ENCODE measurements at regions not wholly inside any gene's neighbourhood (a gene's known extent, or its start where the extent isn't known, plus 50 kb on each side); places are given as distances from the start of the nearest gene placed in this dataset.

DNA sequence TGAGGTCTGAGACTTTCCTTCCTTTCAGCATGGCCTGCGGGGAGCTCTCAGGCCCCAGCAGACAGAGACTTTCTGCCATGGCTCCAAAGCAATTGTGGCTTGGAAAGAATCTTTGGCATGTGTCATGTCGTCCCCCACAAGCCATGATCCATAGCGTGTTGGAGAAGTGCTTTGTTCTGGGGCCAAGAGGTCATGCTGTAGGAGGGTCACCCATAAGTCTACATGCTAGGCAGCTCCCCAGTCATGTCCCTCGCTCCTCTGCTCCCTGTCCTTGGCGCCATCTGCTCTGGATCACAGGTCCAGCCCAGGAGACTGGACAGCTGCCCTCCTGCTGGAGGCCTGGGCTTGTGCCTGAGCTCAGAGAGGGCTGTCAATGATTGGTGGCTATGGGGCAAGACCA, 78.8 kb upstream of the LCLAT1 start:
- no peak for DNase-seq (ENCODE audit: low spot score)

DNA sequence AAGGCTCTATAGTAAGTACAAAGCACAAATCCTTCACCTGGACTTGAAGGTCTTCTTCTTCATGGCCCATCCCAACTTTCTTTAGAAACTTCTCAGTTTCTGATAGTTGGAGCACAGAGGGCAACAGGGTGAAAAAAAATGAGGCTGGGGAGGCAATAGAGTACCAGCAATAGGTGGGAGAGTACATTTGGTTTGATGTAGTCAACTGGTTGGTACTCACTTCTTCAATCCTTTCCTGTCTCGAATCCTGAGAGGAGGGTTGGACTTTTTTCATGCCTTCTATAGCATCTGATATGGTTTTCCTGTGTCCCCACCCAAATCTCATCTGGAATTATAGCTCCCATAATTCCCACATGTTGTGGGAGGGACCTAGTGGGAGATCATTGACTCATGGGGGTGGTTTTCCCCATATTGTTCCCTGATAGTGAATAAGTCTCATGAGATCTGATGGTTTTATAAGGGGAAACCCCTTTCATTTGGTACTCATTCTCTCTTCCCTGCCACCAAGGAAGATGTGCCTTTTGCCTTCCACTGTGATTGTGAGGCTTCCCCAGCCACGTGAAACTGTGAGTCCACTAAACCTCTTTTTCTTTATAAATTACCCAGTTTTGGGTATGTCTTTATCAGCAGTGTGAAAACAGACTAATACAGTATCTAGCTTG, 75.9 kb upstream of the LCLAT1 start:
- no peak for DNase-seq (ENCODE audit: low spot score)

DNA sequence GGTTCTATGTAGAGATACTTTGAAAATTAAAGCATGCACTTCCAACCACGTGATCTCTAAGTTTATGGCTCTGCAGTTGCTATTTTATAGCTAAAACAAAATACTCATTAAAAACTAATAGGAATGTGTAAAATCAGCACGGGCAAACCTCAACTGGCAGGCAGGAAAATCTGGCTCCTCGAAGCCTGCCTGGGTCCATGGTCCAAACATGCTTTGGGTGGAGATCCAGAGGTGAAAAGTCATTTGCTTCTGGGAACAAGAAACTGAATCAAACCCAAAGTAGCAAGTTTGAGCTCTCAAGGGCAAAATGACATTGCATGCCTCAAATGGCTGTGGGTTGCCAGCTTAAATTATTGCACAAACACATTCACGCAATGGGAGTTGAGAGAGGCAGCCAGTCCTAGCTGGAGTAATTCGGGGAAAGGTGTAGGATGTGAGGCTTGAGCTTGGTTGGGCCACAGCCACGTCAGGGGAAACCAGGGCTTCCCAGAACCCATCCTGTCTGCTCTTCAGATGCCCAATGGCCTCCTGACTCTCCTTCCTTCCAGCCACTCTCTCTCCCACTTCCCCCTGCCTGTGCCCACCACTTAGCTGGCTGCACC, 75.2 kb upstream of the LCLAT1 start:
- no peak for DNase-seq (ENCODE audit: low spot score)

DNA sequence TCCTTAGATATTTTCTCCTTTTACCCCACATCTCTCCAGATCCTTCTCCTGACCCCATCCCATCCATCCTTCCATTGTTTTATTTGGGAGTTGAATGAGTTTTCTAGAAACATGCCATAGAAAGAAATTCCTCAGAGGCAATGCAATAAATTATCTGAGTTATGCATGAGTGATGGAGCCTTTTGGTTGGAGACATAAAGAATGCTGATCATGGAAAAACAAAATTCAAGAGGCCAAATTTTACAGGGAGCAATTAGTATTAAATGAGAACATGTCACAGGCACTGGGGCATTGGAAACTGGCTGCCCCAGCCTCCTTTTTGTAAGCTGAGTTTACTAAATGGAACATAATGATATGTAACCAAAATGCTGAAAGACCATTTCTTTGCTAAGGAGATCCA, 74.2 kb upstream of the LCLAT1 start:
- no peak for DNase-seq (ENCODE audit: low spot score)

DNA sequence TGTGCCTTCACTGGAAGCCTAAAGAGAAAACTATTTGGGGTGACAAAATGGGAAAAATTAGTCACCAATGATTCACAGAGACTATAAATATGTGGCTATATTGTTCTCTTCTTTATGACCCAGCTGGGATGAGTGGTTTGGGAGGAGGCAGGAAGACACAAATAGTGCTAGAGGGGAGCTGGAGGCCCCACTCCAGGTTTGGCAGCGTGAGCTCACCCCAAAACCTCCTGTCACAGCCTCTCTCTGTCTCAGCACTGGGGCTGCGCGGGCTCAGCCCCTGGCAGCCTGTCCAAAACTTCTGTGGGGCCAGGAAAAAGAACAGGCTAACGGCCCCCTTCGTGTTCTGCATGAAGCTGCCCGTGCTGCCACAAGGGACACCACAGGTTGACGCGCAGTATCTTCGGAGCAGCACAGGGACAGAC, 73.2 kb upstream of the LCLAT1 start:
- DNase-seq (ENCODE audit: low spot score): no peak

DNA sequence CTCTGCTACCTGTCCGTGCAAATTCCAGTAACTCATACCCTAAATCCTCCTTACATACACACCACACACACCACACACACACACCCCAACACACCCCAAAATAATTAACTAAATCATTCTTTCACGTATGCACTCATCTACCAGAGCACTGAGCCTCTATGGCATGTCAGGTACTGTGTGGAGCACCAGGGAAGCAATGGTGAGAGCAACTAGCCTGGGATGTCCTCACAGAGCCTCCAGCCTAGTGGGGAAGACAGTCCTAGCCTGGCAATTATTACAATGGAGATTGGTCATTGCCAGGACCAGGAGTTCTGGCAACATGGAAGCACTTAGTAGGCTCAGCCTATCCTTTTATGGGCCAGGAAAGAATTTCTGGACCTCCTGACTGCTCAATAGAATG, 72.7 kb upstream of the LCLAT1 start:
- no peak for DNase-seq (ENCODE audit: low spot score)

DNA sequence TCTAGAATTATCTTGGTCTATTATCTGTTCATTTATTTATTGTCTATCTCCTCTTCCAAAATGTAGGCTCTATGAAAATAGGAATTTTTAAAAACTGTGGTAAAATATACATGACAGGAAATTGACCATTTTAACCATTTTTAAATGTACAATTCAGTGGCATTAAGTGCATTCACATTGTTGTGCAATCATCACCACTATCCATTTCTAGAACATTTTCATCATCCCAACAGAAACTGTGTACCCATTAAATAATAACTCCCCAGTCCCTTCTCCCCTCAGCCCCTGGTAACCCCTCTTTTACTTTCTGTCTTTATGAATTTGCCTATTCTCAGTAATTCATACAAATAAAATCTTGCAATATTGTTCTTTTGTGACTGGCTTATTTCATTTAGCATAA, 71.1 kb upstream of the LCLAT1 start:
- DNase-seq (ENCODE audit: low spot score): no peak

DNA sequence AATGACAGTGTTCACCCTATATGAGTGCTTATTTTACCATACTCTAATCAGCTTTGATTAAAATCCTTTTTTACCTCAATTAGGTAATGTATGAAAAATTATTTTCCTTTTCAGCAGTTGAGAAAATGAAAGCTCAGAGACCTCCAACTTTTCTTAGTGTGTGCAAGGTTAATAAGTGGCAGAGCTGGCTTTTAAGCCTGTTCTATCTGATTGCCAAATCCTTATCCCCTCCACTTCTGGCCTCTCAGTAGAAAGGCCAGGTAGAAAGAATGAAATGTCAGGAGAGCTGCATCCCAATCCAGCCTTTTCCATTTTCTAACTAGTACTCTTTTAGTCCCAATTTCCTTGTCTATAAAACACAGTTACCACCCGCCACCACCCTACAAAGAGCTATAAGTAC, 67.6 kb upstream of the LCLAT1 start:
- DNase-seq (ENCODE audit: low spot score): no peak

DNA sequence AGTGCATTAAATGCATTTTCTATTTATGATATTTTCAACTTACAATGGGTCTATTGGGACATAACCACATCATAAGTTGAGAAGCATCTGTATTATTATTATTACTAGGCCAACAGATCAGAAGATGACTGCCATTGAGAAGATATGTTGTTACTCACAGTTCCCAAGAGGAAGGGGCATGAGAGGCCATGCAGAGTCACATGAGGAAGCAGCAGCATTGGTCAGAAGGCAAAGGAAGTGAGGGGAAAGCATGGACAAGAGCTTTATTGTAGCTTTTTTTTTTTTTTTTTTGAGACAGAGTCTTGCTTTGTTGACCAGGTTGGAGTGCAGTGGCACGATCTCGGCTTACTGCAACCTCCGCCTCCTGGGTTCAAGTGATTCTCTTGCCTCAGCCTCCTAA, 66.2 kb upstream of the LCLAT1 start:
- DNase-seq (ENCODE audit: low spot score): no peak

DNA sequence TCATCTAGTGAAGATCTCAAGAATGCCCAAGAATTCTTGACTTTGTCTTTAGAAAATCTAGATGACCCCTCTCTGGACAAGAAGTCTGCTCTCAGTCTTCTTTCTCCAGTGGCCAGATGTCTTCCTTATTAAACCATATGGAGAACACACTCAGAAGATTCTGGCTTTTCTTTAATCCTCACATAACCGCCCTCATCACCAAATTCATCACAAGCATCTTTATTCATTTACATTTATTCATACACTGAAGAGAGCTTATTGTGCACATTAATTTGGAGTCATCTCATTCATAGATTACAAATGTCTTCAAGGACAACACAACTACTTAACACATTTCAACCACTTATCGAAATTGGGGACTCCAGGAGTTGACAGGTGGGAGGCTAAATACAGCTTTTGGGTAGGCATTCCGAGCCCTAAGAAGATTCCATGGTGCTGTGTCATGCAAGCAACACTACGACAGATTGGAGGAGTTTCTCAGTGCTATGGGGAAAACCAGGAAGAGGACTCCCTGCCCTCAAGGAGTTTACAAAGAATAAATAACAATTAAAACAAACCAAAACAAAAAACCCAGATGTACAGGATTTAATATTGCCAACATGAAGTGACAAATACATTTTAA, 64.8 kb upstream of the LCLAT1 start:
- DNase-seq (ENCODE audit: low spot score): no peak

DNA sequence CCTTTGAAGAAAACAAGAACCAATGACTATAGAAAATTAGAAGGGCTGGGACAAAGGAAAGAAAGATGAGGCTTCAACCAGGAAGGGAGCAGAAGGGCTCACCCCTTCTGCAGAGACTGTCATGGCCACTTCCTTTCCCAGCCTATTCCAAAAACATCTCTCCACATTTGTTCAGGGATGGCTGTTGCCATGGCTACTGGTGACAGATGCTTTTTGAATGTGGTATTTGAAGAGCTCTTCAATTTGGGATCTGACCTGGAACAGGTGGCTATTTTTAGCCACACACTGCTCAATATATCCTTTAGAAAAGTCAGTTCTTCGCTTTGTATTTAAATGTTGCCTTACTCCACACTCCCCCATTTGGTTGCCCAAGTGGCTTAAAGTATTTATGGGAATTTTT, 64.1 kb upstream of the LCLAT1 start:
- DNase-seq (ENCODE audit: low spot score): no peak

DNA sequence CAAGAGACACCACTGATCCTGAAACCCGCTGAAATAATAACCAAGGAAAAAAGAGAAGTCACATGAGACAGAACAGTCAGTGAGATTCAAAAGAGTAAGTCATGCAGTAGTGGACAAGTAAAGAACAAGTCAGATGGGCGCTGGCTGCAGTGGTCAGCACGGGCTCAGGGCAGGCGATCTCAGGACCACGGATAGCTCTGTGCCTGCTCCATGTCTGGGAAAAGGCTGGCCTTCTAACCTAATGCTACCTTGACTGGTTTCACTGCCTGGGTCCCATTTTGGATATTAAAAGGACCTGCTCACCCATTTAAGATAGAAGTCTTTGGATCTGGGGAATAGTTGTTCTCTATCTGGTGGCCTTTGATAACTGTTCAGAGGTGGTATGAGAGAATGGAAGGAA, 61.7 kb upstream of the LCLAT1 start:
- no peak for DNase-seq (ENCODE audit: low spot score)

DNA sequence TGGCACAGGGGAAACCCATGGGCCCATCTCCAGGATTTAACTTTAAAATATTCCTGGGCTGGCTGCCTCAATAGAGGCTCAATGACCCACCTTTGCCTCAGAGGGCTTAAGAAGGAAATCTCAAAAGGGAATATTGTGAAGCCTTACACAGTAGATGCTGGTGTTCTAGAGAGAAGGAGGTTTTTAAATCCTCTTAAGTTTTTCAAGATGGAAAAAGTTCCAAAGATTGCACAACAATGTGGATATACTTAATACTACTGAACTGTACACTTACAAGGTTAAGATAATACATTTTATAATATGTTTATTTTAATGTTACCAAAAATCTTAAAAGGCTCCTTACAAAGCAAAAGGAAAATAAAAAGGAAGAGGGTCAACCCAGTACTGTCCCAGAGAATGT, 54.9 kb upstream of the LCLAT1 start:
- DNase-seq (ENCODE audit: low spot score): no peak

DNA sequence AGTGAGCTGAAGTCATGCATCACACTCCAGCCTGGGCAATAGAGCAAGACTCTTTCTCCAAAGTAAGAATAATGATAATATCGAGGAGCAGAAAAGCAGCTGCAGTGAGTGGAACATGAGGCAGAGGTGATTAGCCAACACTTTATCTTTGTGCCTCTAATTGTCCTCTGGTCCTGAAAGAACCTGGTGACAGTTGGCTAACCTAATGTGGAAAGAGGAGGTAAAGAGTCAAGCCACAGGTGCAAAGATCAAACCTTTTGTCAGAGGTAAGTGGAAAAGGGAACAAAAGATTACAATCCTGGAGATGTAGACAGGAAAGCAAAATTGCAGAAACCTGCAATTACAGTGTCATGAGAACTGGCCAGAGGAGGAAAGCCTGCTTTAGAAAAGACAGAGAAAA, 53.5 kb upstream of the LCLAT1 start:
- DNase-seq (ENCODE audit: low spot score): no peak

DNA sequence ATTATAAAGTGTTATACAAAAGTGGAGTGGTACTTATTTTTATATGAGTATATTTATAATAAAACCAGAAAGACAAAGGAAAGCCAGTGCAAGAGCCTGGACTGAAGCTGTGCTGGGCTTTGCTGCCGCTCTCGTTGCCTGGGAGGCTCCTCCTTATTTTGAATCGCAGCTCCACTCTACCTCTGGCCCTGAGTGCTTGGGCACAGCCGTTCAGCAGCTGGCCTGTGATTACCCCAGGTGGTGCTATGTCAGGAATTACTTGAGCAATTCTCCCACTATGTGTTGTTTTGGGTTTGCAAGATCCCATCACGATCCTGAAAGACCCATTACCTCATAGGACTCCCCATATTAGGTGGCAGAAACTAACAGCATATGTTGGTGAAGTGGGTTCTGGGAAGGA, 53.0 kb upstream of the LCLAT1 start:
- DNase-seq (ENCODE audit: low spot score): no peak

DNA sequence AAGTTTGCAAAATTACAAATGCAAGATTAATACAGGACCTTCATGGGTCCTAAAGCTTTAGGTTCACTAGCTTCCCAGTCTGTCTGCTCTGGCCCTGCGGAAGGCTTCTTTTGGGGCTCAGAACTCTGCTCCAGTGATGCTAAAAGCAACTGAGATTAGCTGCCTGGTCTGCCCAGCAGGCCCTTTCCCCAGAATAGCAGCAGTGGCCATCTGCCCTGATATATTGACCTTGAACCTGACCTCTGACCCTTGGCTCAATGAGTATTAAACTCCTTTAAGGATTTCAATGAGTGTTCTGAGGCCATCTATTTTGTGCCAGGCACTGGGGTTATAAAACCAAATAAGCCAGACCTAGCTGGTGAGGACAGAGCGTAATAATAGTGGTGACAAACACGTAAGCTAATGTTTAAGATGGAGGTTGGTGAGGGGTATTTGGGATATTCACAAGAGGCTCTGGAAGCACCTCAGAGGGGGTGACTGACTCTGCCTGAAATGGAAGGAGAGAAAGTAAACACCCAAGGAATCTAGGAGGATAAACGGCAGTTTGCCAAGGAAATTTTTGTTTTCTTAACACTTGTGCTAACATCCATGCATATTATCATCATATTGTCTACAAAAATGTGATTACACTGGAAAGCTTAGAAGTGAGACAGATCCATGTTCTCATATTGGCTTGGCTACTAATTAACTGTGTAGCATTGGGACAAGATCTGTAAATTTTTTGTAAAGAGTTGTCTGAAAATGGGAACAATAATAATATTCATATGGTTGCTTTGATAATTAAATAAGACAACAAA, 50.4 kb upstream of the LCLAT1 start:
- DNase-seq (ENCODE audit: low spot score): no peak
